HUES48 (cell line): ENCODE measurements at regions not wholly inside any gene's neighbourhood (a gene's known extent, or its start where the extent isn't known, plus 50 kb on each side); places are given as distances from the start of the nearest gene placed in this dataset.

ENCODE experiments used
- H3K27ac ChIP-seq: one replicate; pipeline ENCODE4 v1.7.0; 2013; ENCODE audit warnings: low read depth, low read length, inconsistent platforms
- H3K27me3 ChIP-seq: 2 replicates; pipeline ENCODE4 v1.6.1; 2013; ENCODE audit warnings: mild to moderate bottlenecking, low read length; ENCODE audit not compliant: control insufficient read depth, insufficient read depth
- H3K36me3 ChIP-seq: 2 replicates; pipeline ENCODE4 v1.6.1; 2013; ENCODE audit warnings: low read length; ENCODE audit not compliant: control insufficient read depth, insufficient read depth
- H3K4me1 ChIP-seq: 2 replicates; pipeline ENCODE4 v1.6.1; 2013; ENCODE audit warnings: mild to moderate bottlenecking, low read length; ENCODE audit not compliant: control insufficient read depth, insufficient read depth
- H3K4me3 ChIP-seq: 2 replicates; pipeline ENCODE4 v1.5.1; 2013; ENCODE audit warnings: mild to moderate bottlenecking, low read depth, low read length
- H3K9ac ChIP-seq: 2 replicates; pipeline ENCODE4 v1.6.1; 2013; ENCODE audit warnings: mild to moderate bottlenecking, low read depth, low read length, moderate library complexity
- H3K9me3 ChIP-seq: 2 replicates; pipeline ENCODE4 v1.6.1; 2013; ENCODE audit warnings: low read length; ENCODE audit not compliant: control insufficient read depth, insufficient read depth

DNA sequence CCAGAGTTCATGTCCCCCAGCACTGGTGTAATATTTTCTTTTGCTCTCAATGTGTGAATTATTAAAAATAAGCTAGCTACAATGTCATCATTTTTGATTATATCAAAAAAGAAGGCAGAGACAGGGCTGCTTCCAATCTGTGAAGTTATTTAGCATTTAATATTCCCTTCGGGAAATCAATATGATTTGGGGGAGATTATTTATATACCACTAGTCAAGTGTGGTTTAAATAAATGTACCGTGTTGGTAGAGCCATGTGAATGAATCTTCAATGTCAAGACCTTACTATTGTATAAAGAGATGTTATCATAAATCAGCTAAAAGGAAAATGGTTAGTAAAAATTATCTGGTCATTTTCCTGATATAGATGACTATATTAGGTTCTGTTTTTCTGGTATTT is 87.4 kb upstream of the MID1 start:
- Histone ChIP-seq H3K4me3 (no peak overlapping the region), H3K9me3 (no peaks in the 10 kb centered on the region), H3K27me3 (no peaks in the 10 kb centered on the region), H3K4me1 (peaks cover 15% of the 10 kb centered on the region), H3K27ac (no peak overlapping the region), H3K36me3 (no peaks in the 10 kb centered on the region), H3K9ac (no peak overlapping the region)

DNA sequence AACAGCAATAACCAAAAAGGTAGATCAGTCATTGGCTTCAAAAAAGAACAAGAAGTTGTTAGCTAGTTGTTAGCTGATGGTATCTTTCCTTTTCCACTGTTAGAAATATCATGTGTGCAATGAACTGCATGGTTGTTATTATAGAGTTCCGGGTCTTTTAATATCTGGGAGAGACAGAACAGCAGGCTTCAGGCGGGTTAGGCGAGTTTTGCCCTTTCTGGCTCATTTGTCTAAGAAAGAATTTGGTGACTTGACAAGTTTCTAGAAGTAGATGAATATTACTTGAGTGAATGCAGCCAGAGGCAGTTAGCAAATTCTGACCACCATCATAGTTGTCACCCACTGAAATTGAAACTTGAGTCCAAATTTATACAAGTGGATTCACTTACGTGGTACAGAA is 88.9 kb upstream of the MID1 start:
- Histone ChIP-seq H3K27me3 (no peaks in the 10 kb centered on the region), H3K9me3 (no peaks in the 10 kb centered on the region), H3K9ac (no peak overlapping the region), H3K27ac (no peak overlapping the region), H3K36me3 (no peaks in the 10 kb centered on the region), H3K4me1 (peaks cover 23% of the 10 kb centered on the region), H3K4me3 (no peak overlapping the region)

DNA sequence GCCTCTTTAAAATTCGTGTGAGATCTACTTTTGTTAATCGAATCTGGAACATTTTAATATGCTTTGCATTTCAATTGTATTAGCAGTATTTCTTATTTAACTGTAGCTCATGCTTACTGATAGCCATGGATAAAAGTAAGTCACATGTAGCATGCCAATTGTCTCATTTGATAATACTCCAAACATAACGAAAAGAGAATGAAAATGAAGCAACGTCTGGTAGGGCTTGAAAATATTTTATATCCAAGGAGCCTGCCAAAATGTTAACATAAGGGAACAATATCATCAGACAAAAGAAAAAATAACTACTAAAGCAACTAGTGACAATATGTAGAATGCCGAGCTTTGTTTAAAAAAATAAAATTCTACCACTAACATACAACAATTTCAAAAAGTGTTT is 94.1 kb upstream of the MID1 start:
- no peak overlapping the region for H3K9ac ChIP-seq
- H3K36me3 ChIP-seq: no peaks in the 10 kb centered on the region
- H3K27ac ChIP-seq: no peak overlapping the region
- no peaks in the 10 kb centered on the region for H3K27me3 ChIP-seq
- peaks cover 6% of the 10 kb centered on the region for H3K9me3 ChIP-seq
- peak overlapping the region; percentile 8; the same call in 1 of the 2 replicates for H3K4me3 ChIP-seq
- peaks cover 17% of the 10 kb centered on the region for H3K4me1 ChIP-seq

DNA sequence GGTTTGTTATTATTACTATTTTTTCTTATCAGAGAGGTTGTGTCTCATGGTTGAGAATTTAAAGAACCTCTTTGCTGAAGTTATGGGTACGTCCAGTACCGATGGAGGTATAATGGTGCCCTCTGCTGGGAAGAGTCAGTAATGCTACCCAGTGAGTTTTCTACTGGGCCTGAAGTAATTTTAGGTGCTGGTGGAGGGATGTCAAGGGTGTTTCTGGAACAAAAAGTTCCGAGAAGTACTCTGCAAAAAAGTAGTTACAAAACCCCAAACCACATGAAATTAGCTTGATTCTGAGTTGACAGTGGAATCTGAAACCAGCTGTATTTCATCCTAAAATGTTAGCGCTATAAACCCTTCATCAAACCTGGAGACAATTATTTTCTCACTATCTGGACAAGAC is 102.5 kb upstream of the MID1 start:
- Histone ChIP-seq H3K36me3 (no peaks in the 10 kb centered on the region), H3K4me1 (peaks cover 10% of the 10 kb centered on the region), H3K9me3 (no peaks in the 10 kb centered on the region), H3K27ac (no peak overlapping the region), H3K9ac (no peak overlapping the region), H3K27me3 (no peaks in the 10 kb centered on the region), H3K4me3 (no peak overlapping the region)

DNA sequence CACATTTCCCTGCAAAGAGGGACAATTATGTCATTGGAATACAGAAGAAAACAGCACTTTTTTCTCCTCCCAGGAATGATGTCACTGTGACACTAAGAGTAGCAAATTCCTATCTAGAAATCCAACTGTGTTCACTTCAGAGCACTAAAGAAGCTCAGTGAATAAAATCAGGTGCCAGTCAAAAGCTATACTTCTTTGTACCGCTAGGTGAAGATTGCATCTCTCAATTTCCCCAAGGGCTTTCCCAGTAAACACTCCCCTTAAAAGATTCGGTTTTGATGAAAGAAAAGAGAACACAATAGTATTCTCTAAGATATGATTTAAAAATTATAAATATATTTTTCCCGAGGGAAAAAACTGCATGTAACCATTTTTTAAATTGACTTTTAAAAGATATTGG is 104.7 kb upstream of the MID1 start:
- Histone ChIP-seq H3K4me3 (no peak overlapping the region), H3K9ac (no peak overlapping the region), H3K4me1 (peaks cover 25% of the 10 kb centered on the region), H3K27me3 (no peaks in the 10 kb centered on the region), H3K9me3 (no peaks in the 10 kb centered on the region), H3K27ac (no peak overlapping the region), H3K36me3 (no peaks in the 10 kb centered on the region)

DNA sequence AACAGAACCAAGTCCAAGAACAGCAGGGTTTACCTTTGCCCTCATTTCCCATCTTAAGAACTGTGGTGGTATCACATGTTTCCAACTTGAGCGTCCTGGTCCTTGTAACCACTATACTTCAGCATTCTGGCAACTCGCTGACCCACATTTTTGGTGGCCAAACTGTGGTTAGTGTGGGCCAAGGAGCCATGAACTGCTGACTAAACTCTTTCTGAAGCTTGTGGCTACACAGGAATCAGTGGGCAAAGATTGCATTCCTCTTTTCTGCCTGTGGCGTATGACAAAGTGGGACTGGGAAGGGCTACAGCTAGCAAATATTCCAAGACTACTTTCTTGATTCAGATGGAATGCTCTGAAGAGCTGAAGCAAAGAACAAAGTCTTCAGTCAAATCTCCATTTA is 106.3 kb upstream of the MID1 start:
- H3K27me3 ChIP-seq: no peaks in the 10 kb centered on the region
- H3K36me3 ChIP-seq: no peaks in the 10 kb centered on the region
- peaks cover 25% of the 10 kb centered on the region for H3K4me1 ChIP-seq
- H3K4me3 ChIP-seq: no peak overlapping the region
- H3K27ac ChIP-seq: no peak overlapping the region
- H3K9ac ChIP-seq: no peak overlapping the region
- H3K9me3 ChIP-seq: no peaks in the 10 kb centered on the region

DNA sequence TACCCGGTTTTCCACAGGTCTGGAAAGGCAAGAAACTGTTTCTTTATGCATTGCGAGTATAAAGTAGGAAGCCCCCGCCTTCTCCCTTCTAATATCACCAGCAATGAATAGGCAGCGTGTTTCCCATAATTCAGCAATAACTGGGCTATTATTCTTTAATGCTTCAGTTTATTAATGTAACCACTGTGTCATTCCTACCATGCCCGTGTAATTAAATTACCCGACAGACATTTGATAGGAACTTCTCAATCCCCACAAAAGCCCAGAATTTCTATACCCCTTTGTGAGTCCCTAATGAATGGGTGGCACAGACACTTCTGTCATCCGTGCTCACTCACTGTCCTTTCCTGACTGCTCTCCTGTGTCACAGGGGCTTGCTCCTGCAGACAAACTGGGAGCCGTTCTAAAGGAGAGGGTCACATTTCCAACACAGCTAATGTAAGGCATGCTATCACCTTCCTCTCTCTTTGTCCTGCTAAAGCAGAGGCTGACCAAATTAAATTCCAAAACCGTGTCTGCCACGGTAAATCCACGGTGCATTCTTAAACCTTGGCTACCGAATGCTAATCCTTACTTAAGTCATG is 108.5 kb upstream of the MID1 start:
- no peak overlapping the region for H3K27ac ChIP-seq
- H3K36me3 ChIP-seq: no peaks in the 10 kb centered on the region
- no peaks in the 10 kb centered on the region for H3K27me3 ChIP-seq
- no peak overlapping the region for H3K9ac ChIP-seq
- no peaks in the 10 kb centered on the region for H3K9me3 ChIP-seq
- no peak overlapping the region for H3K4me3 ChIP-seq
- H3K4me1 ChIP-seq: peaks cover 21% of the 10 kb centered on the region

DNA sequence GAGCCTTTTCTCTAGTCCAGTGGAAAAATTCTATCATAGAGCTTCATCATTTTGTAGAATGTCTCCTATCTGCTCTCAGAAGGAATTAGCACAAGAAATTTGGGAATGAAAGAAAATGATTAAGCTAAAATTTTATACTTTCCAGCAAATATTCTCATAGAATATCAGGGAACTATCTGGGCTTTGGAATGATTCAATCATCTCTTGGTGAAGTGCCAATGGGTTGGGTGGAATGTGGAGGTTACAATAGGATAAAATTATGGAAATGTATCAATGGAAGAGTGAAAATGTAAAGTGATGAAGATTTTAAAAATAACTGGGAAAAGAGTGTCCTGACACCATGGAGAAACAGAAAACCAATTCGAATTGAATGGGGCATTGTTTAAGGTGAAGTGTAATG is 119.0 kb upstream of the MID1 start:
- H3K27ac ChIP-seq: no peak overlapping the region
- no peaks in the 10 kb centered on the region for H3K9me3 ChIP-seq
- H3K4me1 ChIP-seq: peaks cover 25% of the 10 kb centered on the region
- no peaks in the 10 kb centered on the region for H3K36me3 ChIP-seq
- no peak overlapping the region for H3K4me3 ChIP-seq
- H3K27me3 ChIP-seq: no peaks in the 10 kb centered on the region
- no peak overlapping the region for H3K9ac ChIP-seq

DNA sequence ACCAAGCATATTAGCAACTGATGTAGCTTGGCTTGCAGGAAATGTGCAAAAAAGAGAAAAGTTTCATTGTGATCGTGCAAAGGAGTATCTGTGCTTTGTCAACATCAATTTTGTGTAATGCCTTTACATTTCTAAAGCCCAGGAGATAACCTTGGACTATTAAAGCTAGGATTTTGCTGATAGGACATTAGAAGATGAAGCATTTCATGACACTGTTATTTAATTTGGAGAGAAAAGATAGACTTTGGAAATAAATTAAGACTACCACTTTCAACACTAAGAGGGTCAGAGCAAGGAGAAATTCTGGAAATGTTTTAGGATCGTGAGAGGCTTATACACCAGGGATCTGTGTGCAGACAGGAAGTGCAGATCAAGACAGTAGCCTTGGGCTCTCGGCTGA is 120.6 kb upstream of the MID1 start:
- H3K9ac ChIP-seq: no peak overlapping the region
- no peak overlapping the region for H3K27ac ChIP-seq
- no peaks in the 10 kb centered on the region for H3K9me3 ChIP-seq
- no peak overlapping the region for H3K4me3 ChIP-seq
- peaks cover 31% of the 10 kb centered on the region for H3K4me1 ChIP-seq
- H3K27me3 ChIP-seq: no peaks in the 10 kb centered on the region
- no peaks in the 10 kb centered on the region for H3K36me3 ChIP-seq

DNA sequence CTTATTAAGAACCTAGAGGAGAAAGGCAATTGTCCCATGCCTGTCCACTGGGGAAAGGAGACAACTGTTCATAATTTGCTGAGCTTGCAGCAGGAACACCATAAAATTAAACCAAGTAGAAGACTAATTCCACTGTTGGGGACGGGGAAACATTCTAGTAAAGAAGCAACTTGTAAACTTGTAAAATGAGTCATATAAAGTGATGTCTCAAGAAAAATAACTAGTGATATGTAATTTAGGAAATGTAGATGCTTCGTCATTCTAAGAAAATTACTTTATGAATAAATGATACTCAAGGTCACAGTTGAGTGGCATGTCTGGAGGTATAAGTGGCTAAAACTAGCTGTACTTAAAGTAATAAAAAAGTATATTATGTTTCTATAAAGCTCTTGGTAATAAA is 121.2 kb upstream of the MID1 start:
- Histone ChIP-seq H3K27me3 (no peaks in the 10 kb centered on the region), H3K36me3 (no peaks in the 10 kb centered on the region), H3K9ac (no peak overlapping the region), H3K4me1 (peaks cover 31% of the 10 kb centered on the region), H3K9me3 (no peaks in the 10 kb centered on the region), H3K4me3 (no peak overlapping the region), H3K27ac (no peak overlapping the region)

DNA sequence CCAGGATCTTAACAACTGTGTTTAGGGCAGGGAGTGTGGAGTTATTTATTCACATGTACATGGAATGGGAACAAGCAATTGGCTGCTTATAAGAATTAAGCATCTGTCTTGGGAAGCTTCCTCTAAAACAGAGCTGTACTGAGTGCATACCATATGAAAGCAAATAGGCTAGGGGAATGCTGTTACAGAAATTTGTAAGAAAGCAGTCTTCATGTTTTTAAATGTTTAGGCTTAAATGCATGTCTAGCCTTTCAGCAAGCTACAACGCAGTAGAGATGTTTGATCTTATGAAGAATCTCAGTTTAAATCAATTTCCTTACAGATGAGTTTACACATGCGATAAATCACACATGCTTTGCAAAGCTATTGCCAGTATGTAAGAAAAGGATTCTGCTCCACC is 123.1 kb upstream of the MID1 start:
- Histone ChIP-seq H3K9me3 (no peaks in the 10 kb centered on the region), H3K4me1 (peaks cover 44% of the 10 kb centered on the region), H3K4me3 (no peak overlapping the region), H3K27me3 (no peaks in the 10 kb centered on the region), H3K9ac (no peak overlapping the region), H3K27ac (peak overlapping the region; percentile 39), H3K36me3 (no peaks in the 10 kb centered on the region)

DNA sequence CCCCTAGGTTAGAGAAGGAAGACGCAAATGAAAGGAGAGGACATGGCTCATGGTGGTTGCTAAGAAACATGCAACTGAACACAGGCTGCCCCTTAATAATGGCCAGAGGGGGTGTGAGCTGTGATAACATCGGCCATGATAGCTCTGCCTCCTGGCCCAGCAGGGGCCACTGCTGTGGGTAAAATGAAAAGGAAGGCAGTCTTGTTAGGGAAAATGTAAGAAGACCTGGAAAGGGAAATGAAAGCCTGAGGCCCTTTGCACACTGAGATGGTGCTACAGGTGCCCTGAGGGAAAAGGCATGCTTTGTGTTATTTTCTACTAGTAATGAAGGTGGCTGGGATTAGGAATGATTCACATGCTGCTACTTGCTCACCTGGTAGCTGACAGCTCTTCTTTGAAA is 123.6 kb upstream of the MID1 start:
- Histone ChIP-seq H3K27me3 (no peaks in the 10 kb centered on the region), H3K4me1 (peaks cover 41% of the 10 kb centered on the region), H3K4me3 (no peak overlapping the region), H3K27ac (peak overlapping the region; percentile 16), H3K9me3 (no peaks in the 10 kb centered on the region), H3K9ac (no peak overlapping the region), H3K36me3 (no peaks in the 10 kb centered on the region)
